NT2/D1 (cell line): ENCODE measurements at regions not wholly inside any gene's neighbourhood (a gene's known extent, or its start where the extent isn't known, plus 50 kb on each side); places are given as distances from the start of the nearest gene placed in this dataset.

Experiments
- SUZ12 ChIP-seq: IDR thresholded peaks from 2 replicates; pipeline ENCODE4 v1.6.1; 2011; ENCODE audit not compliant: insufficient read length, insufficient read depth; ENCODE audit errors: extremely low read depth
- YY1 ChIP-seq: IDR thresholded peaks from 2 replicates; pipeline ENCODE4 v1.6.1; 2011; ENCODE audit not compliant: insufficient read length, insufficient read depth
- ZNF274 ChIP-seq: IDR thresholded peaks from 2 replicates; pipeline ENCODE4 v1.6.1; 2011; ENCODE audit warnings: mild to moderate bottlenecking, low read depth, low read length

DNA sequence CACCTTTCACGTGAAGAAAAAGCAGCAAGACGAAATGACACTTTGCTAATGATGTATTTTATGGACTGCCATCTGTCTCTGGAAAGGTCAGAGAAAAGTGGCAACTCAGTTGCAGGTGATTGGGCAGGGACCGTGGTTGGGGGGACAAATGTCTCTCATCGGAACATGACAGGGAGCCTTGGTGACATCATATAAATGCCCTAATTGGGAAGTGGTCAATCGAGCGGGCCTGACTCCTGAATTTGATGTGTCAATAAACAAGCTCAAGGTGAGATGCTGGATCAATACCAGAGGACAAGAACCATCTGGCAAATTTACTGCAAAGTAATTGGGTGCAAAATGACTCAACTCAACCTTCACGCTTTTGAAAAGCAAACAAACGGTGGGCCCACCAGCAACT is 151.9 kb upstream of the SKOR2 start:
- TF ChIP-seq YY1 (no peak), ZNF274 (no peak), SUZ12 (no peak)
